ENCODE measurements at regions not wholly inside any gene's neighbourhood (a gene's known extent, or its start where the extent isn't known, plus 50 kb on each side); places are given as distances from the start of the nearest gene placed in this dataset.

GRCh38 chr20:11084508-11084907 lies 410.7 kb upstream of the JAG1 start:
- no peaks in the 10 kb centered on the region for H3K4me1 ChIP-seq (ENCODE audit: control insufficient read depth, insufficient read depth, low read depth, low read length)
- no peak overlapping the region for H3K4me3 ChIP-seq (ENCODE audit: insufficient read depth in 1 of 2, low read depth in 1 of 2, low read length in 2 of 2)
- no peaks in the 10 kb centered on the region for H3K79me1 ChIP-seq (replicated peaks; ENCODE audit: low read length, poor library complexity, severe bottlenecking)
- no peak overlapping the region for H3K9ac ChIP-seq (ENCODE audit: low read length)
- H3K18ac ChIP-seq (ENCODE audit: low read depth in 1 of 2, low read length in 2 of 2): no peak overlapping the region
- no peak for DNase-seq
- no peak overlapping the region for H3K4ac ChIP-seq (ENCODE audit: low read depth in 1 of 2, low read length in 2 of 2)
- H4K8ac ChIP-seq (ENCODE audit: low read length): no peak overlapping the region
- no peak overlapping the region for H3K14ac ChIP-seq (ENCODE audit: low read length in 2 of 2)
- no peak overlapping the region for H3K23ac ChIP-seq (ENCODE audit: low read length in 2 of 2)
- no peak overlapping the region for H4K91ac ChIP-seq (ENCODE audit: low read length)
- H3K36me3 ChIP-seq (ENCODE audit: control insufficient read depth in 1 of 2, insufficient read depth in 2 of 2, low read depth in 1 of 2, low read length in 2 of 2): no peaks in the 10 kb centered on the region
- H3K27me3 ChIP-seq (ENCODE audit: control insufficient read depth in 1 of 2, insufficient read depth in 1 of 2, low read length in 2 of 2): no peaks in the 10 kb centered on the region
- no peak overlapping the region for H2BK120ac ChIP-seq (ENCODE audit: low read depth, low read length)
- H3K9me3 ChIP-seq (ENCODE audit: control insufficient read depth, low read length): no peaks in the 10 kb centered on the region
- H2BK12ac ChIP-seq (ENCODE audit: low read length in 2 of 2): no peak overlapping the region
- no peak overlapping the region for H2BK5ac ChIP-seq (ENCODE audit: low read depth, low read length, poor library complexity, severe bottlenecking)
- H3K27ac ChIP-seq (ENCODE audit: low read length, poor library complexity, severe bottlenecking): no peak overlapping the region
- no peak overlapping the region for H2AK5ac ChIP-seq (ENCODE audit: low read length, severe bottlenecking)
- H3K4me2 ChIP-seq (ENCODE audit: low read length, poor library complexity, severe bottlenecking): no peak overlapping the region
- no peak overlapping the region for H2AFZ ChIP-seq (ENCODE audit: low read depth, low read length)
- H2BK15ac ChIP-seq (ENCODE audit: low read depth, poor library complexity, severe bottlenecking): no peak overlapping the region

GRCh38 chr20:11086970-11087369 lies 413.2 kb upstream of the JAG1 start:
- Histone ChIP-seq H3K27me3 (ENCODE audit: control insufficient read depth in 1 of 2, insufficient read depth in 1 of 2, low read length in 2 of 2) (no peaks in the 10 kb centered on the region), H3K27ac (ENCODE audit: low read length, poor library complexity, severe bottlenecking) (no peak overlapping the region), H3K4me3 (ENCODE audit: insufficient read depth in 1 of 2, low read depth in 1 of 2, low read length in 2 of 2) (no peak overlapping the region), H3K79me1 (replicated peaks; ENCODE audit: low read length, poor library complexity, severe bottlenecking) (no peaks in the 10 kb centered on the region), H3K4me2 (ENCODE audit: low read length, poor library complexity, severe bottlenecking) (no peak overlapping the region), H3K9ac (ENCODE audit: low read length) (no peak overlapping the region), H3K4me1 (ENCODE audit: control insufficient read depth, insufficient read depth, low read depth, low read length) (no peaks in the 10 kb centered on the region), H3K14ac (ENCODE audit: low read length in 2 of 2) (no peak overlapping the region), H3K18ac (ENCODE audit: low read depth in 1 of 2, low read length in 2 of 2) (no peak overlapping the region), H4K91ac (ENCODE audit: low read length) (no peak overlapping the region), H2BK15ac (ENCODE audit: low read depth, poor library complexity, severe bottlenecking) (no peak overlapping the region), H3K23ac (ENCODE audit: low read length in 2 of 2) (no peak overlapping the region), H2BK120ac (ENCODE audit: low read depth, low read length) (no peak overlapping the region), H3K9me3 (ENCODE audit: control insufficient read depth, low read length) (no peaks in the 10 kb centered on the region), H3K4ac (ENCODE audit: low read depth in 1 of 2, low read length in 2 of 2) (no peak overlapping the region), H3K36me3 (ENCODE audit: control insufficient read depth in 1 of 2, insufficient read depth in 2 of 2, low read depth in 1 of 2, low read length in 2 of 2) (no peaks in the 10 kb centered on the region), H2AFZ (ENCODE audit: low read depth, low read length) (no peak overlapping the region), H4K8ac (ENCODE audit: low read length) (no peak overlapping the region), H2BK12ac (ENCODE audit: low read length in 2 of 2) (no peak overlapping the region), H2AK5ac (ENCODE audit: low read length, severe bottlenecking) (no peak overlapping the region), H2BK5ac (ENCODE audit: low read depth, low read length, poor library complexity, severe bottlenecking) (no peak overlapping the region)
- WGBS: 86% methylated on average over 4 of the region's 5 CpGs
- DNase-seq: no peak

- Histone ChIP-seq H3K27me3 (ENCODE audit: control insufficient read depth in 1 of 2, insufficient read depth in 1 of 2, low read length in 2 of 2) (no peaks in the 10 kb centered on the region), H2BK5ac (ENCODE audit: low read depth, low read length, poor library complexity, severe bottlenecking) (no peak overlapping the region), H2AFZ (ENCODE audit: low read depth, low read length) (no peak overlapping the region), H3K23ac (ENCODE audit: low read length in 2 of 2) (no peak overlapping the region), H3K4me1 (ENCODE audit: control insufficient read depth, insufficient read depth, low read depth, low read length) (no peaks in the 10 kb centered on the region), H2BK12ac (ENCODE audit: low read length in 2 of 2) (no peak overlapping the region), H3K4me2 (ENCODE audit: low read length, poor library complexity, severe bottlenecking) (no peak overlapping the region), H3K14ac (ENCODE audit: low read length in 2 of 2) (no peak overlapping the region), H4K8ac (ENCODE audit: low read length) (no peak overlapping the region), H3K9ac (ENCODE audit: low read length) (no peak overlapping the region), H2AK5ac (ENCODE audit: low read length, severe bottlenecking) (no peak overlapping the region), H3K18ac (ENCODE audit: low read depth in 1 of 2, low read length in 2 of 2) (no peak overlapping the region), H3K4me3 (ENCODE audit: insufficient read depth in 1 of 2, low read depth in 1 of 2, low read length in 2 of 2) (no peak overlapping the region), H3K27ac (ENCODE audit: low read length, poor library complexity, severe bottlenecking) (no peak overlapping the region), H3K9me3 (ENCODE audit: control insufficient read depth, low read length) (no peaks in the 10 kb centered on the region), H2BK15ac (ENCODE audit: low read depth, poor library complexity, severe bottlenecking) (no peak overlapping the region), H4K91ac (ENCODE audit: low read length) (no peak overlapping the region), H3K4ac (ENCODE audit: low read depth in 1 of 2, low read length in 2 of 2) (no peak overlapping the region), H3K36me3 (ENCODE audit: control insufficient read depth in 1 of 2, insufficient read depth in 2 of 2, low read depth in 1 of 2, low read length in 2 of 2) (no peaks in the 10 kb centered on the region), H2BK120ac (ENCODE audit: low read depth, low read length) (no peak overlapping the region), H3K79me1 (replicated peaks; ENCODE audit: low read length, poor library complexity, severe bottlenecking) (no peaks in the 10 kb centered on the region)
- 100% methylated on average over 1 of the region's 1 CpG for WGBS
- DNase-seq: no peak
Measured at GRCh38 chr20:11090751-11091150, 417.0 kb upstream of the JAG1 start.

GRCh38 chr20:11091511-11091910 lies 417.7 kb upstream of the JAG1 start:
- Histone ChIP-seq H2BK5ac (ENCODE audit: low read depth, low read length, poor library complexity, severe bottlenecking) (no peak overlapping the region), H3K4ac (ENCODE audit: low read depth in 1 of 2, low read length in 2 of 2) (no peak overlapping the region), H3K36me3 (ENCODE audit: control insufficient read depth in 1 of 2, insufficient read depth in 2 of 2, low read depth in 1 of 2, low read length in 2 of 2) (no peaks in the 10 kb centered on the region), H3K9me3 (ENCODE audit: control insufficient read depth, low read length) (no peaks in the 10 kb centered on the region), H3K18ac (ENCODE audit: low read depth in 1 of 2, low read length in 2 of 2) (no peak overlapping the region), H3K14ac (ENCODE audit: low read length in 2 of 2) (no peak overlapping the region), H3K23ac (ENCODE audit: low read length in 2 of 2) (no peak overlapping the region), H3K4me2 (ENCODE audit: low read length, poor library complexity, severe bottlenecking) (no peak overlapping the region), H2BK15ac (ENCODE audit: low read depth, poor library complexity, severe bottlenecking) (no peak overlapping the region), H2BK12ac (ENCODE audit: low read length in 2 of 2) (no peak overlapping the region), H2BK120ac (ENCODE audit: low read depth, low read length) (no peak overlapping the region), H2AFZ (ENCODE audit: low read depth, low read length) (no peak overlapping the region), H4K8ac (ENCODE audit: low read length) (no peak overlapping the region), H3K9ac (ENCODE audit: low read length) (no peak overlapping the region), H3K4me3 (ENCODE audit: insufficient read depth in 1 of 2, low read depth in 1 of 2, low read length in 2 of 2) (no peak overlapping the region), H3K27ac (ENCODE audit: low read length, poor library complexity, severe bottlenecking) (no peak overlapping the region), H2AK5ac (ENCODE audit: low read length, severe bottlenecking) (no peak overlapping the region), H3K4me1 (ENCODE audit: control insufficient read depth, insufficient read depth, low read depth, low read length) (no peaks in the 10 kb centered on the region), H3K79me1 (replicated peaks; ENCODE audit: low read length, poor library complexity, severe bottlenecking) (no peaks in the 10 kb centered on the region), H4K91ac (ENCODE audit: low read length) (no peak overlapping the region), H3K27me3 (ENCODE audit: control insufficient read depth in 1 of 2, insufficient read depth in 1 of 2, low read length in 2 of 2) (no peaks in the 10 kb centered on the region)
- 96% methylated on average over 1 of the region's 1 CpG for WGBS
- DNase-seq: peak; percentile 10

Data from mesenchymal stem cell (in vitro differentiated cells and primary cell).